Stimulated activated CD4-positive, alpha-beta T cell treated with anti-CD3 and anti-CD28 coated beads, Interleukin-2, amount 100 ng/mL, for 4 hours (primary cell): ENCODE measurements at regions not wholly inside any gene's neighbourhood (a gene's known extent, or its start where the extent isn't known, plus 50 kb on each side); places are given as distances from the start of the nearest gene placed in this dataset.
"Not testable (repeated sequence)": the region's sequence is repeated elsewhere in the genome, so short reads cannot be mapped to it uniquely, and the experiment has no call there.

Source experiments
- DNase-seq: peaks from one replicate; pipeline ENCODE4 v3.0.0-alpha.2; 2020; ENCODE audit warnings: low read depth

GRCh38 chr2:3115301-3116042 lies 262.1 kb downstream of the EIPR1 start:
- no peak for DNase-seq

GRCh38 chr2:3114406-3115185 lies 263.0 kb downstream of the EIPR1 start:
- DNase-seq, result no peak

- DNase-seq, result no peak
Measured at GRCh38 chr2:3113769-3114168, 263.8 kb downstream of the EIPR1 start.

GRCh38 chr2:3113122-3113521 lies 264.5 kb downstream of the EIPR1 start:
- DNase-seq, result no peak

- no peak for DNase-seq
Measured at GRCh38 chr2:3112553-3112952, 265.1 kb downstream of the EIPR1 start.

GRCh38 chr2:3112131-3112530 lies 265.5 kb downstream of the EIPR1 start:
- DNase-seq, result no peak

GRCh38 chr2:3110994-3111666 lies 266.5 kb downstream of the EIPR1 start:
- DNase-seq, result no peak

GRCh38 chr2:3110555-3110954 lies 267.1 kb downstream of the EIPR1 start:
- no peak for DNase-seq

- DNase-seq, result no peak
Measured at GRCh38 chr2:3108710-3109702, 268.6 kb downstream of the EIPR1 start.

- DNase-seq, result no peak
Measured at GRCh38 chr2:3108105-3108504, 269.5 kb downstream of the EIPR1 start.

- DNase-seq, result no peak
Measured at GRCh38 chr2:3107567-3107966, 270.1 kb downstream of the EIPR1 start.

- DNase-seq, result no peak
Measured at GRCh38 chr2:3105814-3106569, 271.6 kb downstream of the EIPR1 start.

GRCh38 chr2:3104958-3105813 lies 272.4 kb downstream of the EIPR1 start:
- not testable (repeated sequence) for DNase-seq

- DNase-seq, result no peak
Measured at GRCh38 chr2:3104261-3104660, 273.4 kb downstream of the EIPR1 start.

GRCh38 chr2:3102922-3103569 lies 274.6 kb downstream of the EIPR1 start:
- DNase-seq, result no peak

GRCh38 chr2:3102081-3102921 lies 275.3 kb downstream of the EIPR1 start:
- no peak for DNase-seq

- DNase-seq, result no peak
Measured at GRCh38 chr2:3101016-3101942, 276.3 kb downstream of the EIPR1 start.
